AG04450 (cell line): ENCODE measurements at regions not wholly inside any gene's neighbourhood (a gene's known extent, or its start where the extent isn't known, plus 50 kb on each side); places are given as distances from the start of the nearest gene placed in this dataset.

Experiments
- CTCF ChIA-PET: fragments of 300-600, 350-600 bp; formaldehyde crosslinking; extraction: SDS; loops from one replicate; lab custom pipeline; 2022; ENCODE audit warnings: antibody characterized with exemption, inconsistent platforms; lab: Charles Lee
- POLR2A ChIA-PET: fragments of 350-600 bp; formaldehyde crosslinking; extraction: SDS; loops from one replicate; lab custom pipeline; 2021; ENCODE audit warnings: antibody characterized with exemption, inconsistent platforms; lab: Yijun Ruan, JAX
- DNase-seq: peaks from one replicate; pipeline ENCODE4 v3.0.0-alpha.2; 2011; ENCODE audit warnings: low read depth, low spot score
- H3K27ac ChIP-seq: one replicate; pipeline ENCODE4 v1.5.1; 2012; ENCODE audit warnings: low read depth, low read length, control low read depth
- H3K27me3 ChIP-seq: one replicate; pipeline ENCODE4 v1.6.0; 2012; ENCODE audit warnings: low read length; ENCODE audit not compliant: control insufficient read depth, insufficient read depth
- H3K4me3 ChIP-seq: 2 replicates; pipeline ENCODE4 v1.5.1; 2011; ENCODE audit warnings: mild to moderate bottlenecking, low read depth, low read length, control low read depth
- H3K9me3 ChIP-seq: 2 replicates; pipeline ENCODE4 v1.5.1; 2012; ENCODE audit warnings: low read length; ENCODE audit not compliant: control insufficient read depth, insufficient read depth
- TF ChIP-seq, protein P1 (sequence below): IDR thresholded peaks from 2 replicates; pipeline ENCODE4 v1.5.1; 2011; ENCODE audit warnings: low read depth, low read length, control low read depth, inconsistent platforms

DNA sequence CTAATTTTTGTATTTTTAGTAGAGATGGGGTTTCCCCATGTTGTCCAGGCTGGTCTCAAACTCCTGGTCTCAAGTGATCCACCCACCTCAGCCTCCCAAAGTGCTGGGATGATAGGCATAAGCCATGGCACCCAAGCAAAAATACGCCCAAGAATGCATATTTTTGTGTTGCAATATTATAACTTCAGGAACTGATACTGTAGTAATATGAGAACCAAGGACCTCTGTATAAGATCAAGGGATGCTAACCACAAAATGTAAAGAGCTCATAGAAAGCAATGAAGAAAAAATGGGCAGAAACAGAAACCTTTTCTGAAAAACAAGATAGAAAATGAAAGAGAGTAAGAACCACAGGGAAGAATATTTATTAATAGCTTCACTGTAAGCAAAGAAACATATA lies 183.6 kb upstream of the RPL38 start:
- Histone ChIP-seq H3K4me3 (no peak overlapping the region), H3K27ac (no peak overlapping the region), H3K9me3 (no peaks in the 10 kb centered on the region), H3K27me3 (no peaks in the 10 kb centered on the region)
- ChIA-PET POLR2A (no interaction called here), CTCF (no interaction called here)
- TF ChIP-seq, protein P1, sequence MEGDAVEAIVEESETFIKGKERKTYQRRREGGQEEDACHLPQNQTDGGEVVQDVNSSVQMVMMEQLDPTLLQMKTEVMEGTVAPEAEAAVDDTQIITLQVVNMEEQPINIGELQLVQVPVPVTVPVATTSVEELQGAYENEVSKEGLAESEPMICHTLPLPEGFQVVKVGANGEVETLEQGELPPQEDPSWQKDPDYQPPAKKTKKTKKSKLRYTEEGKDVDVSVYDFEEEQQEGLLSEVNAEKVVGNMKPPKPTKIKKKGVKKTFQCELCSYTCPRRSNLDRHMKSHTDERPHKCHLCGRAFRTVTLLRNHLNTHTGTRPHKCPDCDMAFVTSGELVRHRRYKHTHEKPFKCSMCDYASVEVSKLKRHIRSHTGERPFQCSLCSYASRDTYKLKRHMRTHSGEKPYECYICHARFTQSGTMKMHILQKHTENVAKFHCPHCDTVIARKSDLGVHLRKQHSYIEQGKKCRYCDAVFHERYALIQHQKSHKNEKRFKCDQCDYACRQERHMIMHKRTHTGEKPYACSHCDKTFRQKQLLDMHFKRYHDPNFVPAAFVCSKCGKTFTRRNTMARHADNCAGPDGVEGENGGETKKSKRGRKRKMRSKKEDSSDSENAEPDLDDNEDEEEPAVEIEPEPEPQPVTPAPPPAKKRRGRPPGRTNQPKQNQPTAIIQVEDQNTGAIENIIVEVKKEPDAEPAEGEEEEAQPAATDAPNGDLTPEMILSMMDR: no peak
- DNase-seq: no peak

DNA sequence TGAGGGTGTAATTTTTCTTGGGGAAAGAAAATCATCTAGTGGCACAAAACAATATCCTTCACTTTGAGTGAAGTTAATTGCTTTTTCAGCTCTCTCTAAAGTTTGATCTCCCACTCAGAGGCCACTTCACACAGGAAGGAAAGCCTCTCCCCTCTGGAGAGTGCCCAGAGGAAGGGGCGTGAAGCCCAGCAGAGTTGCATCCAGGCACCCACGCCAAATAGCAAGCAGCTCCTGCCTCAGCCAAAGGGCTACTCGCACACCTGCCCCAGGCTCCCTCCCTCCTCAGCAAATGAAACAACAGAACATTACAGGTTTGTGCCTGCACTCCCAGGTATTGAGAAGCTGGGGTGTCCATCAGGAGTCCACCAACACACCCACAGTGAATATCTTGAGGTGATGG lies 183.0 kb upstream of the RPL38 start:
- Histone ChIP-seq H3K9me3 (no peaks in the 10 kb centered on the region), H3K27ac (no peak overlapping the region), H3K27me3 (no peaks in the 10 kb centered on the region), H3K4me3 (no peak overlapping the region)
- no peak for DNase-seq
- ChIA-PET POLR2A (no interaction called here), CTCF (no interaction called here)
- TF ChIP-seq, protein P1: no peak

DNA sequence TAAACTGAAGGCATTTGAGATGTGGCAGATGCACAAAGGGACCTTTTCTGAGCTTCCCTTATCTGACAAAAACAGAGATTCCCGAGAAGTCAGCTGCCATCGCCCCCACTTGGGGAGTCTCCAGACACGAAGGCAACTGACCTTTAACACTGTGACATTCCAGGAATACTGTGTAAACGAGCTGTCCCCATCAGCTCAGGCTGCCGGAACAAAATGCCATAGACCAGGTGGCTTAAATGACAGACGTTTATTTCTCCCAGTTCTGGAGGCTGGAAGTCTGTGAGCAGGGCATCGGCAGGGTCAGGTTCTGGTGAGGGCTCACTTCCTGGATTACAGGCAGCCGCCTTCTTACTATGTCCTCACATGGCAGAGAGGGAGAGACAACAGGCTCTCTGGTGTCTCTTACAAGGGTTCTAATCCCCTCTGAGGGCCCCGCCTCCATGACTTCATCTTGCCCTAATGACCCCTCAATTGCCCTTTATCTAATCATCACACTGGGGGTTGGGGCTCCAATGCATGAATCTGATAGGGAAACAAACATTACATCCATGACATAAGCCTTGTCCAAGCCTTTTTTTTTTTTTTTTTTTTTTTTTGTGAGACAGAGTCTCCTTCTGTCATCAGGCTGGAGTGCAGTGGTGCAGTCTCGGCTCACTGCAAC lies 178.5 kb upstream of the RPL38 start:
- H3K9me3 ChIP-seq: no peaks in the 10 kb centered on the region
- no peak for DNase-seq
- H3K27me3 ChIP-seq: no peaks in the 10 kb centered on the region
- CTCF ChIA-PET: no interaction called here
- TF ChIP-seq, protein P1: no peak
- no peak overlapping the region for H3K27ac ChIP-seq
- H3K4me3 ChIP-seq: no peak overlapping the region
- POLR2A ChIA-PET: interaction anchor here (0.6 kb wide), 1 partner anchor 16 kb away, joined by 4 read pairs; no protein-coding TSS in a partner anchor

DNA sequence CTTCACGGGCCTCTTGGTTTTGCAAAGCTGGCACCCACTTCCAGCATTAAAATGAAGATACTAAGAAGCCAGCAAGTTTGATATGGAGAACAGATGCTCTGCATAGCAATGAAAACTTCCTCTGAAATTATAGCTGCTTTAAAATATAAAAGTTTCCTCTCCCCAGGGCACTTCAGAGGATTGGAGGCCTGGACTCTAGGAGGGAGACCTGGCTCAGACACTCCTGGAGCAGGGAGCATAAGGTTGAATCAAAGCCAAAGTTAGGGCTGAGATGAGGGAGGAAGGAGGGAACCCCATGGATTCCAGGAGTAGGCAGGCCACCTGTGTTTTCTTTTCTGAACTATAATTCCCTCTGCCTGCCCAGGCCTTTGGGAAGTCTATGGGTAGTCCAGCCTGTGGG lies 176.0 kb upstream of the RPL38 start:
- ChIA-PET POLR2A (no interaction called here), CTCF (no interaction called here)
- no peak overlapping the region for H3K4me3 ChIP-seq
- DNase-seq: no peak
- H3K27me3 ChIP-seq: no peaks in the 10 kb centered on the region
- no peaks in the 10 kb centered on the region for H3K9me3 ChIP-seq
- no peak overlapping the region for H3K27ac ChIP-seq
- TF ChIP-seq, protein P1: no peak

DNA sequence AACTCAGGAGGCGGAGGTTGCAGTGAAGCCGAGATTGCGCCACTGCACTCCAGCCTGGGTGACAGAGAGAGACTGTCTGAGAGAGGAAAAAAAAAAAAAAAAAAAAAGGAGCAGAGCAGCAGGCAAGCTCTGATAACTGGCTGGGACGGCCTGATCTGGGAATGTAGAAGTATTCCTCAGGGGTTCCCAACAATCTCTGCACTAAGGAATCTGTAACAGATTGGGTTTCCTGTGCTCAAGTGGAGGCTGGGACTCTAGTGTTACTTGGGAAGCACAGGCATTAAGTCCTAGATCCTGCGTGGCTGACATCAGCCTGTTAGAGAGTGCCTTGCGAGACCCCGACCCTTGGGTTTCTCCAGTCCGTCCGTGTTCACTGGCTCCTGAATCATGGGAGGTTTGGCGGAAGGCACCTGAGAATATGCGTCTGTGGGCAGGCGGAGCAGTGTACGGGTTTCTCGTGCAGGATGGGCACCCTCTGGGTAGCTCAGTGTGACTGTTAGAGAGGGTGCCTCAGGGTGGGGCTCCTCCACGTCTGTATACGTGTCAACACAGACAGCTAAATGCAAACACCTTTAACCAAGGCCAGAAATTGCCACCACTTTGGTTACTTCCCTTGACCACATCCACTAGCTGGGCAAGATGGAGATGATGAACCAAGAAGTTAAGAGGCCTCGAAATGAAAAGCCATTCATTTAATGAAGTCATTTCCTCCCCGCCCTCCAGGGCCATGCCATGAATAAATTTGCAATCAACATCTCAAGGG lies 174.9 kb upstream of the RPL38 start:
- ChIA-PET CTCF (no interaction called here), POLR2A (no interaction called here)
- TF ChIP-seq, protein P1: no peak
- Histone ChIP-seq H3K27me3 (no peaks in the 10 kb centered on the region), H3K9me3 (no peaks in the 10 kb centered on the region), H3K27ac (no peak overlapping the region), H3K4me3 (no peak overlapping the region)
- DNase-seq: no peak
